ENCODE measurements at regions not wholly inside any gene's neighbourhood (a gene's known extent, or its start where the extent isn't known, plus 50 kb on each side); places are given as distances from the start of the nearest gene placed in this dataset.

- no peak for DNase-seq (ENCODE audit: low read depth in 2 of 2)
Observed at GRCh38 chr7:130897515-130898419, 163.8 kb upstream of the KLF14 start.

- DNase-seq (ENCODE audit: low read depth in 2 of 2): no peak
Observed at GRCh38 chr7:130899071-130899560, 165.1 kb upstream of the KLF14 start.

- no peak for DNase-seq (ENCODE audit: low read depth in 2 of 2)
Observed at GRCh38 chr7:130899638-130900401, 165.8 kb upstream of the KLF14 start.

GRCh38 chr7:130900471-130901076 lies 166.6 kb upstream of the KLF14 start:
- DNase-seq (ENCODE audit: low read depth in 2 of 2): no peak

GRCh38 chr7:130901209-130901783 lies 167.3 kb upstream of the KLF14 start:
- no peak for DNase-seq (ENCODE audit: low read depth in 2 of 2)

- DNase-seq (ENCODE audit: low read depth in 2 of 2): no peak
Observed at GRCh38 chr7:130902755-130903357, 168.8 kb upstream of the KLF14 start.

GRCh38 chr7:130903358-130903974 lies 169.5 kb upstream of the KLF14 start:
- no peak for DNase-seq (ENCODE audit: low read depth in 2 of 2)

GRCh38 chr7:130904031-130904757 lies 170.2 kb upstream of the KLF14 start:
- no peak for DNase-seq (ENCODE audit: low read depth in 2 of 2)

- DNase-seq (ENCODE audit: low read depth in 2 of 2): no peak
Observed at GRCh38 chr7:130904792-130905191, 170.8 kb upstream of the KLF14 start.

- DNase-seq (ENCODE audit: low read depth in 2 of 2): no peak
Observed at GRCh38 chr7:130906575-130906974, 172.6 kb upstream of the KLF14 start.

GRCh38 chr7:130907439-130907838 lies 173.4 kb upstream of the KLF14 start:
- no peak for DNase-seq (ENCODE audit: low read depth in 2 of 2)

- no peak for DNase-seq (ENCODE audit: low read depth in 2 of 2)
Observed at GRCh38 chr7:130908345-130909160, 174.5 kb upstream of the KLF14 start.

- DNase-seq (ENCODE audit: low read depth in 2 of 2): no peak
Observed at GRCh38 chr7:130909161-130909836, 175.3 kb upstream of the KLF14 start.

GRCh38 chr7:130909881-130910672 lies 176.1 kb upstream of the KLF14 start:
- DNase-seq (ENCODE audit: low read depth in 2 of 2): no peak

- no peak for DNase-seq (ENCODE audit: low read depth in 2 of 2)
Observed at GRCh38 chr7:130910949-130911944, 177.2 kb upstream of the KLF14 start.

GRCh38 chr7:130912082-130912861 lies 178.3 kb upstream of the KLF14 start:
- no peak for DNase-seq (ENCODE audit: low read depth in 2 of 2)
